ENCODE measurements at regions not wholly inside any gene's neighbourhood (a gene's known extent, or its start where the extent isn't known, plus 50 kb on each side); places are given as distances from the start of the nearest gene placed in this dataset.

DNA sequence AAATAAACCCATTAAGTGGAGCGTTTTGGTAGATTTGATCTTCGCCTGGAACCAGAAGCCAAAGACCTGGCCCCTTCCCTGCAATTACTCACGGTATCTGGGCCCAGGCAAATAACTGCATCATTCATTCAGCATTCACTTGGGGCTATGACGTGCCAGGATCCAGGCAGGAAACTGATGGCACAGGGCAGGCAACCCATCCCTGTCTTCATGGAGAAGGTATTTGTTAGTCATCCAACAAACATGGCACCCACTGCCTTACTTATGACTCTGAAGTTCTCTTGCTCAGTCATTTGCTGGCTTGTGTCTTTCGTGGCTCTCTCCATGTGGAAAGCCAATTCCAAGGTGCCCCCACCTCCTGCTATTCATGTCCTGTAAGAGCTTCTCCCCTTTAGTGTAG lies 232.4 kb downstream of the BMP7 start:
- DNase-seq, result no peak
- ATAC-seq, result no peak
- H3K9me3 ChIP-seq, result no peaks in the 10 kb centered on the region
- no peak overlapping the region for H3K27ac ChIP-seq
- no peaks in the 10 kb centered on the region for H3K36me3 ChIP-seq (replicated peaks in 1 of 2; ENCODE audit: insufficient read depth in 1 of 2, low read depth in 2 of 2)
- TF ChIP-seq POLR2A (IDR thresholded peaks at IDR 0.05), result no peak
- H3K4me1 ChIP-seq, result no peaks in the 10 kb centered on the region
- WGBS, 2 donors, result 56 to 70% methylated on average over 5 of the region's 5 CpGs
- no peak overlapping the region for H3K4me3 ChIP-seq
- intact Hi-C loops (cut with DNase I), result no loop called here
- no peaks in the 10 kb centered on the region for H3K27me3 ChIP-seq

GRCh38 chr20:57037689-57038088 lies 228.8 kb downstream of the BMP7 start:
- ATAC-seq (no peak), DNase-seq (no peak)
- no peaks in the 10 kb centered on the region for H3K27me3 ChIP-seq
- H3K4me1 ChIP-seq, result no peaks in the 10 kb centered on the region
- 54 to 76% methylated on average over 3 of the region's 3 CpGs for WGBS, 2 donors
- intact Hi-C loops (cut with DNase I), result no loop called here
- H3K36me3 ChIP-seq (replicated peaks in 1 of 2; ENCODE audit: insufficient read depth in 1 of 2, low read depth in 2 of 2), result no peaks in the 10 kb centered on the region
- no peak overlapping the region for H3K4me3 ChIP-seq
- no peaks in the 10 kb centered on the region for H3K9me3 ChIP-seq
- H3K27ac ChIP-seq, result no peak overlapping the region
- TF ChIP-seq POLR2A (IDR thresholded peaks at IDR 0.05) (no peak), CTCF (IDR thresholded peaks at IDR 0.05) (no peak)

DNA sequence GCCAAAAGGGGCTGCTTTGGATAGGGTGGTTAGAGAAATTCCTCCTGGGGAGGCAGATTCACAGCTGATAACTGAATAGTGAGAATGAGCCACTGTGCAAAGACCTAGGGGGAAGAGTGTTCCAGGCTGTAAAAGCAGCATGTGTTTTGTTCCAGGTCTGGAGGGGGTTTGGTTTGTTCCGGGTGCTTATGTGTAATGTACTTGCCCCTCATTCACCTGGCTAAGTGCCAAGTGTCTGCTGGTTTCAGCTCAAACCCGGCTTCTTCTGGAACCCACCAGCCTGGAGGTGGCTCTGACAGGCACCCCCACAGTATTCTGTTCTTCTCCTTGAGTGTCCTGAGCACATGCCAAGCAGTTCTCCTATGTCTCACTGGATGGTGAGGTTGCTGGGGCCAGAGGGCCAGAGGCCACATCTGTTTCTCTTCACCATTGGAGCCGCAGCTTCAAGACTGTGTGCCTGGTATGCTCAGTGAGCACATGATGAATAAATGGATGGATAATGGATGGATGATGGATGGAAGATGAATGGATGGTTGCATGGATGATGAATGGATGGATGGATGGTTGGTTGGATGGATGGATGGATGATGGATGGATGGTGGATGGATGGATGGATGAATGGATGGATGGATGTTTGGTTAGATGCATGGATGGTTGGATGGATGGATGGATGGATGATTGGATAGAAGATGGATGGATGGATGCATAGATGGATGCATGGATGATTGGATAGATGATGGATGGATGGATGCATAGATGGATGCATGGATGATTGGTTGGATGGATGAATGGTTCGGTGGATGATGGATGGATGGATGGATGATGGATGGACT lies 227.6 kb downstream of the BMP7 start:
- DNase-seq (no peak), ATAC-seq (no peak)
- Histone ChIP-seq H3K9me3 (no peaks in the 10 kb centered on the region), H3K4me3 (no peak overlapping the region), H3K27me3 (no peaks in the 10 kb centered on the region), H3K27ac (no peak overlapping the region), H3K4me1 (no peaks in the 10 kb centered on the region), H3K36me3 (replicated peaks in 1 of 2; ENCODE audit: insufficient read depth in 1 of 2, low read depth in 2 of 2) (no peaks in the 10 kb centered on the region)
- intact Hi-C loops (cut with DNase I), result no loop called here
- 65 to 68% methylated on average over 4 of the region's 4 CpGs for whole genome bisulfite sequencing, 2 donors
- TF ChIP-seq CTCF (IDR thresholded peaks at IDR 0.05), result no peak
- TF ChIP-seq POLR2A (IDR thresholded peaks at IDR 0.05), result no peak

DNA sequence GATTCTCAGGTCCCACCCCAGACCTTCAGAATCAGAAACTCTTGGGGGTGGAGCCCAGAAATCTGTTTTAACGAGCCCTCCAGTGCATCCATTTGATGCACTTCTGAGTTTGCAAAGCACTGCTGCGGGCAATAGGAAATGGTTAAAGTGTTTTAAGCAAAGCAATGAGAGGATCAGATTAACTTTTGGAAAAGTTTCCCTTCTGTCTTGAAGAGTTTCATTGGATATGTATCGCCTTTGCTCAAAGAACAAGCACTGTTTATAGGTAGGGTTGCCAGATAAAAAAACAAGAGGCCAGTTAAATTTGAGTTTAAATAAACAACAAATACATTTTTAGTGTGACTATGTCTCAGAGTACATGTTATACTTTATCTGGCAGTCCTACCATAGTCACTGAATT lies 226.0 kb downstream of the BMP7 start:
- H3K36me3 ChIP-seq (replicated peaks in 1 of 2; ENCODE audit: insufficient read depth in 1 of 2, low read depth in 2 of 2), result no peaks in the 10 kb centered on the region
- intact Hi-C loops (cut with DNase I), result no loop called here
- no peak overlapping the region for H3K4me3 ChIP-seq
- no peaks in the 10 kb centered on the region for H3K27me3 ChIP-seq
- no peaks in the 10 kb centered on the region for H3K4me1 ChIP-seq
- H3K9me3 ChIP-seq, result no peaks in the 10 kb centered on the region
- DNase-seq (no peak), ATAC-seq (no peak)
- WGBS, 2 donors, result 64 to 66% methylated on average over 3 of the region's 3 CpGs
- TF ChIP-seq POLR2A (IDR thresholded peaks at IDR 0.05) (no peak), CTCF (IDR thresholded peaks at IDR 0.05) (no peak)
- no peak overlapping the region for H3K27ac ChIP-seq

GRCh38 chr20:57040924-57041323 lies 225.5 kb downstream of the BMP7 start:
- no peaks in the 10 kb centered on the region for H3K4me1 ChIP-seq
- H3K9me3 ChIP-seq, result no peaks in the 10 kb centered on the region
- no peak for TF ChIP-seq POLR2A (IDR thresholded peaks at IDR 0.05)
- TF ChIP-seq CTCF (IDR thresholded peaks at IDR 0.05), result no peak
- H3K27me3 ChIP-seq, result no peaks in the 10 kb centered on the region
- no peaks in the 10 kb centered on the region for H3K36me3 ChIP-seq (replicated peaks in 1 of 2; ENCODE audit: insufficient read depth in 1 of 2, low read depth in 2 of 2)
- H3K4me3 ChIP-seq, result no peak overlapping the region
- intact Hi-C loops (cut with DNase I), result no loop called here
- DNase-seq, result peak in 2 of 4 donors; percentile 9 to 29
- peak; percentile 35 for ATAC-seq
- no peak overlapping the region for H3K27ac ChIP-seq
- WGBS, 2 donors, result 41 to 45% methylated on average over 8 of the region's 8 CpGs
